GM23248 (cell line): ENCODE measurements at regions not wholly inside any gene's neighbourhood (a gene's known extent, or its start where the extent isn't known, plus 50 kb on each side); places are given as distances from the start of the nearest gene placed in this dataset.

Experiments
- DNase-seq: peaks from one replicate; pipeline ENCODE4 v3.0.0-alpha.2; 2015
- H2AFZ ChIP-seq: fragments of 200-600 bp; sonication (generic); 2 replicates; pipeline ENCODE4 v1.6.1; 2016; ENCODE audit warnings: antibody characterized with exemption
- H3F3A ChIP-seq: fragments of 200-600 bp; sonication (generic); 2 replicates; pipeline ENCODE4 v1.6.1; 2016; ENCODE audit warnings: mild to moderate bottlenecking, antibody characterized with exemption, mixed run types; ENCODE audit not compliant: insufficient read depth
- H3K27ac ChIP-seq: fragments of 200-600 bp; sonication (generic); 2 replicates; pipeline ENCODE4 v1.5.1; 2016; ENCODE audit warnings: mild to moderate bottlenecking
- H3K27me3 ChIP-seq: fragments of 200-600 bp; sonication (generic); replicated peaks from 2 replicates; pipeline ENCODE4 v1.6.1; 2016; ENCODE audit warnings: mild to moderate bottlenecking; ENCODE audit not compliant: insufficient read depth
- H3K36me3 ChIP-seq: fragments of 200-600 bp; sonication (generic); 2 replicates; pipeline ENCODE4 v1.6.1; 2016; ENCODE audit warnings: low read depth, mild to moderate bottlenecking
- H3K4me1 ChIP-seq: fragments of 200-600 bp; sonication (generic); 2 replicates; pipeline ENCODE4 v1.6.1; 2016; ENCODE audit warnings: mild to moderate bottlenecking; ENCODE audit not compliant: insufficient read depth
- H3K4me2 ChIP-seq: fragments of 200-600 bp; sonication (generic); one replicate; pipeline ENCODE4 v1.6.1; 2016; ENCODE audit warnings: mild to moderate bottlenecking; ENCODE audit not compliant: unreplicated experiment
- H3K4me3 ChIP-seq: fragments of 200-600 bp; sonication (generic); 2 replicates; pipeline ENCODE4 v1.5.1; 2016; ENCODE audit warnings: mild to moderate bottlenecking
- H3K79me2 ChIP-seq: fragments of 200-600 bp; sonication (generic); 2 replicates; pipeline ENCODE4 v1.6.1; 2016; ENCODE audit warnings: mild to moderate bottlenecking; ENCODE audit not compliant: insufficient read depth
- H3K9ac ChIP-seq: fragments of 200-600 bp; sonication (generic); 2 replicates; pipeline ENCODE4 v1.6.1; 2016; ENCODE audit warnings: mild to moderate bottlenecking
- H3K9me2 ChIP-seq: fragments of 200-600 bp; sonication (generic); 2 replicates; pipeline ENCODE4 v1.6.1; 2016; ENCODE audit warnings: mixed run types, mild to moderate bottlenecking, moderate library complexity; ENCODE audit not compliant: insufficient read depth
- H3K9me3 ChIP-seq: fragments of 200-600 bp; sonication (generic); one replicate; pipeline ENCODE4 v1.6.1; 2017; ENCODE audit warnings: low read depth
- H4K20me1 ChIP-seq: fragments of 200-600 bp; sonication (generic); 2 replicates; pipeline ENCODE4 v1.6.0; 2016; ENCODE audit not compliant: insufficient read depth
- EZH2 ChIP-seq: fragments of 200-600 bp; sonication (generic); IDR thresholded peaks from 2 replicates; pipeline ENCODE4 v1.6.1; 2018; ENCODE audit warnings: antibody characterized with exemption, mild to moderate bottlenecking; ENCODE audit not compliant: insufficient read depth, poor library complexity, severe bottlenecking
- EZH2phosphoT487 ChIP-seq: fragments of 200-600 bp; sonication (generic); IDR thresholded peaks from 2 replicates; pipeline ENCODE4 v1.6.1; 2018; ENCODE audit warnings: antibody characterized with exemption, moderate library complexity, mild to moderate bottlenecking, low read depth; ENCODE audit not compliant: insufficient read depth
- WGBS, 2 experiments: methylation state at CpG; one replicate each; pipeline ENCODE4 v1.1.6; 2015 to 2017; ENCODE audit warnings: low lambda C conversion rate in 2 of 2, low coverage in 1 of 2; ENCODE audit errors: missing lambda C conversion rate in 2 of 2; 5-methylcytosine and 5-hydroxymethylcytosine counted together
- in situ Hi-C: fragments of 300-500 bp; cut with MboI; formaldehyde crosslinking; loops from 2 replicates; pipeline ENCODE4 v1.15.0; 2020

GRCh38 chr21:22263890-22264289 lies 1265.7 kb downstream of the NCAM2 start:
- H3K9me3 ChIP-seq: no peaks in the 10 kb centered on the region
- no peak overlapping the region for H3K27ac ChIP-seq
- H3K9ac ChIP-seq: no peak overlapping the region
- no peaks in the 10 kb centered on the region for H3K27me3 ChIP-seq
- H3F3A ChIP-seq: no peaks in the 10 kb centered on the region
- no peaks in the 10 kb centered on the region for H3K36me3 ChIP-seq
- no peak overlapping the region for H3K4me2 ChIP-seq
- no peaks in the 10 kb centered on the region for H4K20me1 ChIP-seq
- in situ Hi-C loops: no loop called here
- no peaks in the 10 kb centered on the region for H3K4me1 ChIP-seq
- no peak overlapping the region for H2AFZ ChIP-seq
- no peak for DNase-seq
- H3K9me2 ChIP-seq: no peaks in the 10 kb centered on the region
- H3K4me3 ChIP-seq: no peak overlapping the region
- H3K79me2 ChIP-seq: no peaks in the 10 kb centered on the region
- TF ChIP-seq EZH2 (no peak), EZH2phosphoT487 (no peak)
- 52 to 53% methylated on average over 8 of the region's 8 CpGs for WGBS, 2 experiments

DNA sequence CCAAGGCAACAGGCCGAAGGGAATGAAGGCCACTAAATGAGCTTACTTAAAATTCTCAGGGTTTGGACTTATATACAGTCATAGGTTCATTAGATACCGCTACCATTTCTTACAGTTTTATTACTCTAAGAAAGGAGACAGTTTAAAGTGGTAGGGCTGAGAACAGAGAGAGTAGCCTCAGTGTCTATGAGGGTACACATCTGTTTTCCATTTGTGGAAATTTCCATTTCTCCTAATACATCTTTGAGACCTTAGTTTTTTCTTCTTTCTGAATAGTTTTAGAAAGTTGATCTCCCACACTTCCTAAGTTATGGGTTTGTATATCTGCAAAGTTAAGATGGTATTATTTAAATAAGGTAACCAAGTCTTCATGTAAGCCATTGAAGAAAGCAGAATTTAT lies 1279.1 kb downstream of the NCAM2 start:
- DNase-seq: no peak
- no peaks in the 10 kb centered on the region for H3K27me3 ChIP-seq
- no peaks in the 10 kb centered on the region for H3K36me3 ChIP-seq
- H2AFZ ChIP-seq: no peak overlapping the region
- TF ChIP-seq EZH2 (no peak), EZH2phosphoT487 (no peak)
- H3K9me3 ChIP-seq: no peaks in the 10 kb centered on the region
- no peaks in the 10 kb centered on the region for H4K20me1 ChIP-seq
- H3K9me2 ChIP-seq: no peaks in the 10 kb centered on the region
- no peak overlapping the region for H3K27ac ChIP-seq
- H3K9ac ChIP-seq: no peak overlapping the region
- H3K79me2 ChIP-seq: no peaks in the 10 kb centered on the region
- WGBS, 2 experiments: 18 to 24% methylated on average over 2 of the region's 2 CpGs
- no peaks in the 10 kb centered on the region for H3K4me1 ChIP-seq
- H3K4me2 ChIP-seq: no peak overlapping the region
- H3K4me3 ChIP-seq: no peak overlapping the region
- in situ Hi-C loops: no loop called here
- no peaks in the 10 kb centered on the region for H3F3A ChIP-seq

DNA sequence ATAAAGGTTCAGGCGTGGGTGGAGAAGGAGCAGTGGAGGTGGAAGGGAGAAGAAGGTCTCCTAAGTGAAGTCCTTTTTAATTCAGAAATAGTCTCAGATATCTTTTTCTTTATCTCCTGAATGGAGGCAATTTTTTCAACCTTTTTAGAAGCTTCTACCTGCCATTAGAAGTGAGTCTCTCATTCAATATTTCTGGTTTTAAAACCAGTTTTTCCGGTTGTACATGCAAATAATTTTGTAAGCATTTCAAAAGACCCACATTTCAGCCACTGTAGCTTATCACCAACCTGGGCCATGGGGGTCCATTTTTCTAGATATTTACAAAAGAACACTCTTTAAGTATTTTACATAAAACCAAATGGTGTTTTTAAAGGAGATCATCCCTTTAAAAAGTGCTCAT lies 1280.2 kb downstream of the NCAM2 start:
- H3K27ac ChIP-seq: no peak overlapping the region
- H3K79me2 ChIP-seq: no peaks in the 10 kb centered on the region
- in situ Hi-C loops: no loop called here
- TF ChIP-seq EZH2 (no peak), EZH2phosphoT487 (no peak)
- no peaks in the 10 kb centered on the region for H3K4me1 ChIP-seq
- H3K36me3 ChIP-seq: no peaks in the 10 kb centered on the region
- H4K20me1 ChIP-seq: no peaks in the 10 kb centered on the region
- WGBS, 2 experiments: 6 to 8% methylated on average over 2 of the region's 2 CpGs
- no peak overlapping the region for H3K4me2 ChIP-seq
- H2AFZ ChIP-seq: no peak overlapping the region
- no peaks in the 10 kb centered on the region for H3K9me3 ChIP-seq
- H3K9ac ChIP-seq: no peak overlapping the region
- H3K27me3 ChIP-seq: no peaks in the 10 kb centered on the region
- H3F3A ChIP-seq: no peaks in the 10 kb centered on the region
- H3K4me3 ChIP-seq: no peak overlapping the region
- H3K9me2 ChIP-seq: no peaks in the 10 kb centered on the region
- no peak for DNase-seq

DNA sequence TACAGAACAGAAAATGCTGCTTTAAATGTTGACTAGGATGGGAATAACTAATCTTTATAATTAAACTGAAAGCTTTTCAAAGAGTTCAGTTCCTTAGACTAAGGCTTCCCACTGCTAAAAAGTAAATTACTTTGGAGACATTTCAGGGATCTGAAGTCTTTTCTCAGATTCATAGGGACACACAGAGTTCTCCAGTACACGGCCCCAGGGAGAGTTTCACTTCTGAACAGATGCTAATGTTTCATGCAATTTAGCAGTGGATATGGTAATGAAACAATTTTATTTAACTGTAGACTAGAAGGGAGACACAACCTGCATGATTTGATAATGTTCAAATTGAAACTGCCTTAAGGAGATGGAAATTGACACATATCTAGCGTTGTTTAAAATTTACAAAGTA lies 1282.6 kb downstream of the NCAM2 start:
- no peak overlapping the region for H3K4me3 ChIP-seq
- no peaks in the 10 kb centered on the region for H3K36me3 ChIP-seq
- H3K27ac ChIP-seq: no peak overlapping the region
- in situ Hi-C loops: no loop called here
- no peaks in the 10 kb centered on the region for H4K20me1 ChIP-seq
- no peaks in the 10 kb centered on the region for H3K4me1 ChIP-seq
- no peak overlapping the region for H3K4me2 ChIP-seq
- no peak overlapping the region for H3K9ac ChIP-seq
- no peaks in the 10 kb centered on the region for H3K9me2 ChIP-seq
- H3K27me3 ChIP-seq: no peaks in the 10 kb centered on the region
- no peaks in the 10 kb centered on the region for H3K79me2 ChIP-seq
- no peak for TF ChIP-seq EZH2
- TF ChIP-seq EZH2phosphoT487: no peak
- no peaks in the 10 kb centered on the region for H3F3A ChIP-seq
- no peaks in the 10 kb centered on the region for H3K9me3 ChIP-seq
- 7 to 18% methylated on average over 2 of the region's 2 CpGs for WGBS, 2 experiments
- no peak for DNase-seq
- no peak overlapping the region for H2AFZ ChIP-seq

- in situ Hi-C loops: no loop called here
- no peaks in the 10 kb centered on the region for H3K79me2 ChIP-seq
Measured at GRCh38 chr21:22288885-22289499, 1290.8 kb downstream of the NCAM2 start.

More at GRCh38 chr21:22288885-22289499, 1290.8 kb downstream of the NCAM2 start:
- no peaks in the 10 kb centered on the region for H4K20me1 ChIP-seq
- no peak overlapping the region for H3K4me2 ChIP-seq
- no peaks in the 10 kb centered on the region for H3F3A ChIP-seq
- WGBS, 2 experiments: 0 to 2% methylated on average over 2 of the region's 2 CpGs
- no peaks in the 10 kb centered on the region for H3K9me2 ChIP-seq
- no peak overlapping the region for H3K9ac ChIP-seq
- no peaks in the 10 kb centered on the region for H3K9me3 ChIP-seq
- H3K4me3 ChIP-seq: no peak overlapping the region
- no peak for DNase-seq
- TF ChIP-seq EZH2phosphoT487 (no peak), EZH2 (no peak)
- H3K36me3 ChIP-seq: no peaks in the 10 kb centered on the region
- no peaks in the 10 kb centered on the region for H3K4me1 ChIP-seq
- no peak overlapping the region for H3K27ac ChIP-seq
- H2AFZ ChIP-seq: no peak overlapping the region
- no peaks in the 10 kb centered on the region for H3K27me3 ChIP-seq
